Fibroblast of the aortic adventitia (primary cell): ENCODE measurements at regions not wholly inside any gene's neighbourhood (a gene's known extent, or its start where the extent isn't known, plus 50 kb on each side); places are given as distances from the start of the nearest gene placed in this dataset.

Experiments
- DNase-seq: peaks from one replicate; pipeline ENCODE4 v3.0.0-alpha.2; 2010; ENCODE audit warnings: low read depth
- H3K4me3 ChIP-seq: 2 replicates; pipeline ENCODE4 v1.5.1; 2011; ENCODE audit warnings: low read depth, mild to moderate bottlenecking, control low read depth, low read length, moderate library complexity
- TF ChIP-seq, protein P1 (sequence below): IDR thresholded peaks from 2 replicates; pipeline ENCODE4 v1.5.1; 2011; ENCODE audit warnings: mild to moderate bottlenecking, low read length, control low read depth, inconsistent platforms; ENCODE audit not compliant: insufficient read depth

DNA sequence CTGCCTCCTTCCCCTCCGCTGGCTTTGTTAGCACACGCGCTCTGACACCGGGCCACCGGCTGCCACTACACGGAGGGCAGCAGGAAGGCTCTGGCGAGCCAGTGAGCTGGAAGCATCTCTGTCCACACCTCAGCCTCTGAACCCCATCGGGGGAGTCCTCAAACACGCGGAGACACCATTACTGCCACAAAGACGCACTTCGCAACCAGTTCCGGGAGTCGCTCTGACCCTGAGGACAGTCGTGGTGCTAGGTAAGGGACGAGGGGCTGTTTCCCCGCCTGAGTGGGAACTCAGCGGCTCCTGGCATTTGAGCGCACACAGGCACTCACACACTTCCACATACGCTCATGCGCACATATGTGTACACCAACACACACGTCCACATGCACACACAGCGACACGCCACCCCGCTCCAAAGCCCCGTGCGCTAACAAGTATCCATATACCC lies 160.0 kb downstream of the C9orf152 start:
- TF ChIP-seq, protein P1, sequence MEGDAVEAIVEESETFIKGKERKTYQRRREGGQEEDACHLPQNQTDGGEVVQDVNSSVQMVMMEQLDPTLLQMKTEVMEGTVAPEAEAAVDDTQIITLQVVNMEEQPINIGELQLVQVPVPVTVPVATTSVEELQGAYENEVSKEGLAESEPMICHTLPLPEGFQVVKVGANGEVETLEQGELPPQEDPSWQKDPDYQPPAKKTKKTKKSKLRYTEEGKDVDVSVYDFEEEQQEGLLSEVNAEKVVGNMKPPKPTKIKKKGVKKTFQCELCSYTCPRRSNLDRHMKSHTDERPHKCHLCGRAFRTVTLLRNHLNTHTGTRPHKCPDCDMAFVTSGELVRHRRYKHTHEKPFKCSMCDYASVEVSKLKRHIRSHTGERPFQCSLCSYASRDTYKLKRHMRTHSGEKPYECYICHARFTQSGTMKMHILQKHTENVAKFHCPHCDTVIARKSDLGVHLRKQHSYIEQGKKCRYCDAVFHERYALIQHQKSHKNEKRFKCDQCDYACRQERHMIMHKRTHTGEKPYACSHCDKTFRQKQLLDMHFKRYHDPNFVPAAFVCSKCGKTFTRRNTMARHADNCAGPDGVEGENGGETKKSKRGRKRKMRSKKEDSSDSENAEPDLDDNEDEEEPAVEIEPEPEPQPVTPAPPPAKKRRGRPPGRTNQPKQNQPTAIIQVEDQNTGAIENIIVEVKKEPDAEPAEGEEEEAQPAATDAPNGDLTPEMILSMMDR: no peak
- no peak for DNase-seq
- H3K4me3 ChIP-seq: peak overlapping the region; percentile 95

DNA sequence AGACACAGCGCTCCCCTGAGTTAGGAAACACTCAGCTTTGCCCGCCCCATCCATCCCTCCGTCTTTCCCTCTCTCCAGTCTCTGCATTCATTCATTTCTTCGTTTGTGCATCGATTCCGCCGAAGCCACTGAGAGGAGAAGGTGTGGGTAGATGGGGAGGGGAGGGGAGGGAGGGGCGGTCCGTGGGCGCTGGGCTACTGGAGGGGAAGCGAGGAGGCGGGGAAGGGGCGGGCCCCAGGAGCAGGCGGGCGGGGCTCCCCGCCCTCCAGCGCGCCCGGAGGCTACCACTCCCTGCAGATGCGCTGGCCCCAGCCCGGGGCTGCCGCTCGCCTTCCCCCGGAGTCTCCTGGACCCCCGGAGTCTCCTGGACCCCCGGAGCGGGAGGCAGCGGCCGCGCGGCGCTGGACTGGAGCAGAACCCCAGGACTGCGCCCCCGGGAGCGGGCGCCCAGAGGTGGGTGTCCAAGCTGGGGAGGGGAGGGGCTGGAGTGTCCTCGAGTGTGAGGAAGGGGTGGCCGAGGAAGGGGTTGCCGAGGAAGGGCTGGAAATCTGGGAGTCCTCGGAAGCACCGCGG lies 159.5 kb downstream of the C9orf152 start:
- TF ChIP-seq, protein P1: no peak
- peak; percentile 75 for DNase-seq

DNA sequence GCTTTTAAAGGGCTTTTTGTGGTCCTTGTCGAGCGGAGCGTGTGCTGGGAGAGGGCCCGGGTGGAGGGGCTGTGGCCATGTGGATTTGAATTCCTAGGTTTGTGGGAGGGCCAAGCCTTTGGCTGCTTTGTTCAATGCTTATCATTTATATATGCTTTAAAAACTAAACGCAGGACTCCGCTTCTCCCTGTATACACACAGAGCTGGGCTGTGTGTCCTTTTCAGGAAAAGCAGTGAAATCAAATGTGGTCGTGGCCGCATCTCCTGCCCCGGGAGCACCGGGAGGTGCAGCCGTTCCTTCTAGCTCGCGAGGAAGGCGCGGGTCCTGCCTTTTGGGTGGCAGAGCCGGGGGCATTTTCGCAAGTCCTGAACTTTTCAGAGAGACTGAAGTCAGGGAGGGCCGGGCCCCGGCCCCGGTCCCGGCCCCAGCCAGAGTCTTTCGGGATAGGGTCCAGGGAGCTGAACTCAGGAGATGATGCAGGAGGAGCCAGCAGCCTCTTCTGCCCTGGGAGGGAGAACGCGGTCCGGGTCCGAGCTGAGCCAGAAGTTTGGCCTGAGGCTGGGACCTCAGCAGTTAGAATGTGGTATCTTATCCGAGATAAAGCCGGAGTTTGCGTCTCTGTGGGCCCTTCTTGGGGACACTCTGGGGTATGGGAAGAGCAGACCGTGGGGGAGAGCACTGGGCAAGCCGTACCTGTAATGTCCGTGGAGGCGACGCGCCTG lies 158.8 kb downstream of the C9orf152 start:
- H3K4me3 ChIP-seq: peak overlapping the region; percentile 95
- TF ChIP-seq, protein P1: no peak
- peak; percentile 58 for DNase-seq

More for the DNA sequence above, 159.5 kb downstream of the C9orf152 start:
- peak overlapping the region; percentile 95 for H3K4me3 ChIP-seq

DNA sequence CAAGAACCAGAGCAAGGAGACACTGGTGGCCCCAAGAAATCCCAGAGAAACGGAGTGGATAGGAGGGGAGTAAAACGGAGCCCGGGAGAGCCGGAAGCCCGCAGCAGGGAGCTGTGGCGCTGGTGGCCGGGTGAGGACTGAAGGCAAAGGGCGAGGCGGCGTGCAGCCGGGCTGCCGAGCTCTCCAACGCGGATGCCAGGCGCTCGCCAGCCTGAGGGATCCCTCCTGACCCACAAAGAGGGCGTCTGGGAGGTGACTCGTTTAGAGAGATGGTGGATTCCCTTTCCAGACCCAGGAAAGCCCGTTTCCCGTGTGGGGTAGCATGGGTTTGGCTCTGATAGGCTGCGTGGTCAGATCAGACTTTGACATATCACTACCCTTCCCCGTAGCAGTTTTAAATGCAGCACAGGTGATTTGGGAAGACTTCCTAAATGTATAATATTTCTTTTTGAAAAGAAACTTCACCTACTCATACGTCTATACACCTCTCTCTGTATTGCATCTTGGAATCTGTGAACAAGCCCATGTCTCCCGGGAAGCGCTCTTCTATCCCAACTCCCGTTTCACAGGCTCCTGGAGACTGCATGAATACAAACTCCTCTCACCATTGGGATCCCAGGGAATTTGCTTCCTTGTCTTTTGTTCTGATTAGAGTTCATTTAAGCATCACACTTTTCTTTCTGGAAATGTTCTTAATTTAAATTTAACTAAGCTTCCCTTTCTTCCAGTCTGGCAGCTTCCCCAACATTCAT lies 158.1 kb downstream of the C9orf152 start:
- peak; percentile 34 for DNase-seq
- peak overlapping the region; percentile 95 for H3K4me3 ChIP-seq
- TF ChIP-seq, protein P1: no peak

DNA sequence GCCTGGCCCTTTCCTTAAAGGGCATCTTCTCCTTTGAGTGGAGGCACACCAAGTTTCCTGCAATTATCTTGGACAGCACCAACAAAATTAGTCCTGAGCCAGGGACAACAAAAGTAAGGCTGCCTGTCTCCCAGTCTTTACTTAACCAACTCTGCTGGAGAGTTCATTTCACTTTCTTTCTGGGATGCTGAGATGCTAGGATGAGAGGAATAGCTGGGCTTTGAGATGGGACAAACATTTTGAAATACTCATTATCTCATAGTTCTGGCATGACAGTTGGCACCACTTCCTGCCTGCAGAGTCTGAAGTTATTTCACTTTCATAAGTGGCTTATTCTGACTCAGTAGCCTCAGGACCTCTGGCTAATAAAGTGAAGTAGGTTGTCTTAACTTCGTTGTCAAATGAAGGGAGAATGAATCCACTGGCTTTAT lies 157.0 kb downstream of the C9orf152 start:
- TF ChIP-seq, protein P1: no peak
- DNase-seq: peak; percentile 92
- H3K4me3 ChIP-seq: peak overlapping the region; percentile 95

DNA sequence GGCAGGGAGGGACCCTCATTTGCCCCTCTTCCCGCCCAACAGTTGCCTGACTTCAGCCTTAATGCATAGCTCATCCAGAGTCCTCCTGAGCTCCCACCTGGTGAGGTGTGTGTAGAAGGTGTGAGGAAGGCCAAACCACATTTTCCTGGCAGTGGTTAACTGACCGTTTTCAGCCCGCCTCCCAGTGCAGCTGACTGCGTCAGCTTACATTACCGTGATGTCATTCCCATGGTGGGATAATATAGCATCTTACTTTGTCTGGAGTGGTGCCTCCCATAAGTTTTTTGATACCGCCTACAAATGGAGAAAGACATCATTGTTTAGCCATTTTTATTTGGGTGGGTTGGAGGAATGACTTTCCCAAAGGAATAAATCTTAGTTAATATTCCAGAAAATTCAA lies 151.9 kb downstream of the C9orf152 start:
- DNase-seq: no peak
- no peak overlapping the region for H3K4me3 ChIP-seq
- TF ChIP-seq, protein P1: no peak
